ENCODE measurements at regions not wholly inside any gene's neighbourhood (a gene's known extent, or its start where the extent isn't known, plus 50 kb on each side); places are given as distances from the start of the nearest gene placed in this dataset.

GRCh38 chr2:224111576-224111975, 72.5 kb upstream of the SERPINE2 start:
- TF ChIP-seq SMC3 (conservative IDR thresholded peaks at IDR 0.05; ENCODE audit: poor library complexity) = no peak
- no peak for TF ChIP-seq EP300 (conservative IDR thresholded peaks at IDR 0.05; ENCODE audit: poor library complexity, severe bottlenecking)
- TF ChIP-seq CTCF (IDR thresholded peaks at IDR 0.05; ENCODE audit: poor library complexity, severe bottlenecking) = no peak

All from neural cell (in vitro differentiated cells).